Endothelial cell (in vitro differentiated cells): ENCODE measurements at regions not wholly inside any gene's neighbourhood (a gene's known extent, or its start where the extent isn't known, plus 50 kb on each side); places are given as distances from the start of the nearest gene placed in this dataset.

ENCODE experiments used
- DNase-seq: peaks from one replicate; pipeline ENCODE4 v3.0.0; 2021; ENCODE audit warnings: low spot score
- H3K27ac Mint-ChIP-seq: one replicate; pipeline ENCODE4 v1.8.0; 2021; ENCODE audit warnings: mixed read lengths, inconsistent platforms; ENCODE audit not compliant: unreplicated experiment
- H3K27me3 Mint-ChIP-seq: one replicate; pipeline ENCODE4 v1.8.0; 2021; ENCODE audit warnings: mild to moderate bottlenecking, moderate library complexity, mixed read lengths, inconsistent platforms; ENCODE audit not compliant: unreplicated experiment
- H3K36me3 Mint-ChIP-seq: one replicate; pipeline ENCODE4 v1.8.0; 2021; ENCODE audit warnings: mild to moderate bottlenecking, low read depth, mixed read lengths, inconsistent platforms; ENCODE audit not compliant: unreplicated experiment
- H3K4me1 Mint-ChIP-seq: one replicate; pipeline ENCODE4 v1.8.0; 2021; ENCODE audit warnings: mild to moderate bottlenecking, mixed read lengths, inconsistent platforms; ENCODE audit not compliant: unreplicated experiment
- H3K4me3 Mint-ChIP-seq: one replicate; pipeline ENCODE4 v1.8.0; 2021; ENCODE audit warnings: mild to moderate bottlenecking, mixed read lengths, inconsistent platforms; ENCODE audit not compliant: unreplicated experiment
- H3K9me3 Mint-ChIP-seq: one replicate; pipeline ENCODE4 v1.8.0; 2021; ENCODE audit warnings: mixed read lengths, inconsistent platforms; ENCODE audit not compliant: unreplicated experiment
- CTCF ChIP-seq: fragments of 200-600 bp; sonication (generic); IDR thresholded peaks from one replicate; pipeline ENCODE4 v1.5.0; 2021; ENCODE audit warnings: antibody characterized with exemption; ENCODE audit not compliant: unreplicated experiment

DNA sequence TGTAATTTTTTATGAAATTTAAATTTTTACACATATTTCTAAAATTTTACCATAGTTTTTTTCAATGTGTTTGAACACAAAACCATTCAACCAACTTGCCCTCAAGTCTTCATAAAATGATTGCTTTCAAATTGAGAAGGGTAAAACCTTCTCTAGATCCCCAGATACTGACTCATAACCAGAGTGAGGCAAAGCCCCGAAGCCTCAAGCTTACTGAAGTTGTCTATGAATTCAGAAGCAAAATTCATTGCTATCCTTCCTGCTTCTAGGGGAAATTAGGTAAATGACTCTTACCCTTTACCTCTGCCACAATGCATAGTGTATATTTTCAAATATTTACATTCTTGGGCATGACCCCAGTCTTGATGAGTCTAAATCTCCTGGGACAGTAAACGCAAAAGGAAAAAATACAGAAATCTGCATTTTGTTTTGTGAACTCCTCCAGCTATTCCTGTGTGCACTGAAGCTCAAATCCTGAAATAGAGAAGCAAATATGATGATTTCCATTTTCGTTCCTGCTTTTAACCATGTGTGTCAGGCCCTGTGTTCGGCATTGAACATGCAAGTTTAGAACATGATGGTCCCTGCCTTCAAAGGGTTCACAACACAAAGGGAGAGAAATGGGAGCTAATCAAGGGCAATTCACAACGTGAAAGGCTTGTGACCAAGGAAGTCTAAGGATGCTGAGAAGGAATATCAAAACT, 246.3 kb downstream of the SUCLG1 start:
- H3K4me3 Mint-ChIP-seq = no peak overlapping the region
- H3K36me3 Mint-ChIP-seq = no peaks in the 10 kb centered on the region
- H3K4me1 Mint-ChIP-seq = peaks cover 4% of the 10 kb centered on the region
- peaks cover 3% of the 10 kb centered on the region for H3K27me3 Mint-ChIP-seq
- H3K9me3 Mint-ChIP-seq = no peaks in the 10 kb centered on the region
- H3K27ac Mint-ChIP-seq = no peak overlapping the region
- DNase-seq = no peak
- no peak for TF ChIP-seq CTCF

GRCh38 chr2:84209941-84210340, 249.1 kb downstream of the SUCLG1 start:
- DNase-seq = no peak
- Mint-ChIP-seq H3K4me3 (no peak overlapping the region), H3K4me1 (peaks cover 20% of the 10 kb centered on the region), H3K9me3 (no peaks in the 10 kb centered on the region), H3K27ac (no peak overlapping the region), H3K36me3 (no peaks in the 10 kb centered on the region), H3K27me3 (peaks cover 3% of the 10 kb centered on the region)
- no peak for TF ChIP-seq CTCF

GRCh38 chr2:84204995-84205394, 254.1 kb downstream of the SUCLG1 start:
- Mint-ChIP-seq H3K9me3 (no peaks in the 10 kb centered on the region), H3K36me3 (no peaks in the 10 kb centered on the region), H3K27me3 (peaks cover 1% of the 10 kb centered on the region), H3K4me1 (peaks cover 20% of the 10 kb centered on the region), H3K27ac (no peak overlapping the region), H3K4me3 (no peak overlapping the region)
- no peak for DNase-seq
- TF ChIP-seq CTCF = no peak

GRCh38 chr2:84202166-84202565, 256.9 kb downstream of the SUCLG1 start:
- H3K27me3 Mint-ChIP-seq = no peaks in the 10 kb centered on the region
- no peak for TF ChIP-seq CTCF

GRCh38 chr2:84201158-84201557, 257.9 kb downstream of the SUCLG1 start:
- Mint-ChIP-seq H3K4me1 (peaks cover 6% of the 10 kb centered on the region), H3K36me3 (no peaks in the 10 kb centered on the region), H3K9me3 (no peaks in the 10 kb centered on the region), H3K4me3 (no peak overlapping the region), H3K27ac (no peak overlapping the region), H3K27me3 (no peaks in the 10 kb centered on the region)
- no peak for TF ChIP-seq CTCF
- no peak for DNase-seq

More at GRCh38 chr2:84202166-84202565, 256.9 kb downstream of the SUCLG1 start:
- DNase-seq = no peak
- no peaks in the 10 kb centered on the region for H3K9me3 Mint-ChIP-seq
- no peak overlapping the region for H3K27ac Mint-ChIP-seq
- H3K4me1 Mint-ChIP-seq = peaks cover 14% of the 10 kb centered on the region
- H3K36me3 Mint-ChIP-seq = no peaks in the 10 kb centered on the region
- H3K4me3 Mint-ChIP-seq = no peak overlapping the region
